ENCODE measurements at regions not wholly inside any gene's neighbourhood (a gene's known extent, or its start where the extent isn't known, plus 50 kb on each side); places are given as distances from the start of the nearest gene placed in this dataset.

DNA sequence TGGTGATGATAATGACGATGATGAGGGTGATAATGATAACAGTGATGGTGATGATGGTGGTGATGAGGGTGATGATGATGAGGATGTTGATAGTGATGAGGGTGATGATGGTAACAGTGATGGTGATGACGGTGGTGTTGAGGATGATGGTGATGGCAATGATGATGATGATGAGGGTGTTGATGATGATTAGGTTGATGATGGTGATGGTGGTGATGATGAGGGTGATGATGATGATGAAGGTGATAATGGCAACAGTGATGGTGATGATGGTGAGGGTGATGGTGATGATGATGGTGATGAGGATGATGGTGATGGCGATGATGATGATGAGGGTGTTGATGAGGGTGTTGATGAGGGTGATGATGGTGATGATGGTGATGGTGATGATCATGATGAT, 93.8 kb upstream of the ZNF469 start:
- no peak for TF ChIP-seq POLR2A (IDR thresholded peaks at IDR 0.05; ENCODE audit: low read depth, low read length)
- TF ChIP-seq TAF1 (IDR thresholded peaks at IDR 0.05; ENCODE audit: low read depth, low read length) = no peak
- TF ChIP-seq SPI1 (IDR thresholded peaks at IDR 0.05; ENCODE audit: low read depth, low read length) = no peak
